OCI-LY1 (cell line): ENCODE measurements at regions not wholly inside any gene's neighbourhood (a gene's known extent, or its start where the extent isn't known, plus 50 kb on each side); places are given as distances from the start of the nearest gene placed in this dataset.

ENCODE experiments used
- CTCF ChIP-seq: fragments of 200-600 bp; sonication (generic), shearing (Covaris generic); IDR thresholded peaks from 2 replicates; pipeline ENCODE4 v1.5.1; 2017; ENCODE audit warnings: mild to moderate bottlenecking, antibody characterized with exemption, low read length, moderate library complexity, mixed read lengths
- EZH2 ChIP-seq: fragments of 200-600 bp; sonication (generic), shearing (Covaris generic); IDR thresholded peaks from 2 replicates; pipeline ENCODE4 v1.8.0; 2017; ENCODE audit warnings: borderline replicate concordance, mixed run types, mild to moderate bottlenecking, antibody characterized with exemption, low read length, moderate library complexity, mixed read lengths

- no peak for TF ChIP-seq CTCF
- no peak for TF ChIP-seq EZH2
These were observed 271.9 kb downstream of the LOXHD1 start for GRCh38 chr18:46385124-46385523.
